ENCODE measurements at regions not wholly inside any gene's neighbourhood (a gene's known extent, or its start where the extent isn't known, plus 50 kb on each side); places are given as distances from the start of the nearest gene placed in this dataset.
"Not testable (repeated sequence)": the region's sequence is repeated elsewhere in the genome, so short reads cannot be mapped to it uniquely, and the experiment has no call there.

DNA sequence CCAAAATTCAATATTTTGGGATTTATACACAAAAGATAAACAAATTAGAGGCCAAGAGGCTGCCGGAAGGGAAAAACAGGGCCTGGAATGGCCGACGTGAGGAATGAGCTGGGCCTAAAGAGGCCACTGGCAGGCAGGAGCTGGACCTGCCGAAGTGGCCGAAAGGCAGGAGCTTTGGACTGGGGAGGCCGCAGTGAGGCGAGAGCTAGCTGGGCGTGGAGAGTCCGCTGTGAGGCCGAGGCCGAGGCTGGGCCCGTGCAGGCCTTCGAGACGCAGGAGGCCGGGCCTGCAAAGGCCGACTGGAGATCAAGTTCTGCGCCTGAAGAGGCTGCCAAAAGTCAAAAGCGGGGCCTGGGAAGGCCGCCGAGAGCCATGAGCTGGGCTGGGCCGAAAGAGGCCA is 316.5 kb downstream of the OR4F29 start:
- DNase-seq; ATAC-seq (ENCODE audit: poor library complexity): not testable (repeated sequence)

DNA sequence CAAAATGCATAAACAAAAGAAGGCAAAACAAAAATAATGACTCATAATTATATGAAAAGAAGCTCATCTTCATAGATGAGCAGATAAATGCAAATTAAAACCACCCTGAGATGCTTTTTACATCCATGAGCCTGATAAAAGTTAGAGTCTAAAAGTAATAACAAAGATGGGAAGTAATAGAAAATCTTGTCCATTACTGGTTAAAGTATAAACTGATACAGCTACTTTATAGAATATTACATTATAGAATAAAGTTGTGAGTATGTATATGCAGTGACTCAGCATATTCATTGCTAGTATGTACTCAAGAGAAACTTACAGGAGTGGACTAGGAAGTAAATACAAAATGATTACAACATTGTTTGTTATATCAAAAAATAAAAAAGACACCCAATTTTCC is 333.0 kb downstream of the OR4F29 start:
- ATAC-seq (ENCODE audit: poor library complexity); intact Hi-C loops (cut with DNase I); DNase-seq: not testable (repeated sequence)

More for the DNA sequence above, 316.5 kb downstream of the OR4F29 start:
- intact Hi-C loops (cut with DNase I): not testable (repeated sequence)

DNA sequence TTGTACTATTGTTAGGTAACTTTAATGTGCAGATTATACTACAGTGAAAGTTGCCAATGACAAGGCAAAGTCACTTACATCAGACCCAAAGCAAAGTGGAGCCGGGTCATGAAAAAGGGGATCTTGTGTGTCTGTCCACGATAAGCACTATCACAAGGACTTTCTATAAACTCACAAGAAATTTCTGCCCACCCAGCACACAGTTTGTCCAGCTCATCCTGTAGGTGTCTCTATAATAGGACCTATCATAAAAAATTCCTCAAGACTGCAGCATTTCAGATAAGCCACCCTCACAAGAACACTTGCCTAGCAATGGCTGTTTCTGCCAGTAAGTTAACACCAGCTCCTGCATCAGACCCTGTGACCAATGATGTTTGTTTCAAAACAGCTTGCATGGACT is 335.9 kb downstream of the OR4F29 start:
- intact Hi-C loops (cut with DNase I); ATAC-seq (ENCODE audit: poor library complexity); DNase-seq: not testable (repeated sequence)

DNA sequence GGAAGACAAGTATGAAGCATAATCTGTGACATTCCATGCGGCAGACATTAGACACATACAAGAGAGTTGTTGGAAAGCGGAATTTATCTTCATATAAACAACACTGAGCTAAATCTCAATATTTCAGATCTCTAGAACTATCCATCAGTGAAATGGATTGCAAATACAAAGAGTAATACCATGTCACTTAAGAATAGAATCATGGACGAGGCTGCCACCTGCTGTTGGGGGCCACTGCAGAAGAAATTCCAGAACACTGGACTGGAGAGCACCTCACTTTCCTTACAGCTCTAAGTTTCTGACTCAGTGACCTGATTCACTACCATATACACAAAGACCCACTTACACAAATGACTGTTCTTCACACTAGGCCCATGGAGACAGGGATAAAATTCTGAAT is 346.7 kb downstream of the OR4F29 start:
- DNase-seq: not testable (repeated sequence)

DNA sequence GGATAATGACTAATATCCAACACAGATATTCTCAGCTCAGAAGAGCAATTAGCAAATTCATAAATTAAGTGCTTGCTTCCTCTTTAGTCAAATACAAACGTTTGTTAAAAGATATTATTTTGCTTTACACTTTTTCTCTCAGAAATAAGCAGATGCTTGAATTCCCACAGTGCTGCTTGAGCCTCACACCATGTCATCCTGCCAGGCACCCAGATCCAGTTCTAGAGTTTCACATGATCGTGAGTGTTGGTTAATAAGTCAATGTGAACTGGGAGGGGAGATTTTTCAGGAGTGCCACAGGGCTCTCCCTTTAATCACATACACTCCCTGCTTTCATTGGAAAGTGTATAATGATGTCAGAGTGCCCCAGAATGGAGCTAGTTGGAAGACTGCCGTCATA is 352.0 kb downstream of the OR4F29 start:
- ATAC-seq (ENCODE audit: poor library complexity); DNase-seq; intact Hi-C loops (cut with DNase I): not testable (repeated sequence)

More for the DNA sequence above, 346.7 kb downstream of the OR4F29 start:
- intact Hi-C loops (cut with DNase I); ATAC-seq (ENCODE audit: poor library complexity): not testable (repeated sequence)

DNA sequence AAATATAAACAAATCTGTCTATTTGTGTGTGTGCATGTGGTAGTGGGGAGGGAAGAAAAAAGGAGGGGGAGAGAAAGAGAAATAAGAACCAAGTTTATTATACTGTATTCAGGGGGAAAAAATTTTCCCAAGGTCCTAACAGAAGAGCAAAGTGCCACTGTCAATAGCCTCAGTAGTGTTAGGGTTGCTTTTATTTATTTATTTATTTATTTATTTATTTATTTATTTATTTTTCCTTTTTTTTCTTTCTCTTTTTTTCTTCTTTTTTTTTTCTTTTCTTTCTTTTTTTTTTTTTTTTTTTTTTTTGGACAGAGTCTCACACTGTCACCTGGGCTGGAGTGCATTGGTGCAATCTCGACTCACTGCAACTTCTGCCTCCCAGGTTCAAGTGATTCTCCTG is 352.7 kb downstream of the OR4F29 start:
- intact Hi-C loops (cut with DNase I); DNase-seq: not testable (repeated sequence)

DNA sequence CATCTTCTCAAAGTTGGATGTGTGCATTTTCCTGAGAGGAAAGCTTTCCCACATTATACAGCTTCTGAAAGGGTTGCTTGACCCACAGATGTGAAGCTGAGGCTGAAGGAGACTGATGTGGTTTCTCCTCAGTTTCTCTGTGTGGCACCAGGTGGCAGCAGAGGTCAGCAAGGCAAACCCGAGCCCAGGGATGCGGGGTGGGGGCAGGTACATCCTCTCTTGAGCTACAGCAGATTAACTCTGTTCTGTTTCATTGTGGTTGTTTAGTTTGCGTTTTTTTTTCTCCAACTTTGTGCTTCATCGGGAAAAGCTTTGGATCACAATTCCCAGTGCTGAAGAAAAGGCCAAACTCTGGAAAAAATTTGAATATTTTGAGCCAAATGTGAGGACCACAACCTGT is 360.2 kb downstream of the OR4F29 start:
- intact Hi-C loops (cut with DNase I); ATAC-seq (ENCODE audit: poor library complexity); DNase-seq: not testable (repeated sequence)

More for the DNA sequence above, 352.7 kb downstream of the OR4F29 start:
- not testable (repeated sequence) for ATAC-seq (ENCODE audit: poor library complexity)

DNA sequence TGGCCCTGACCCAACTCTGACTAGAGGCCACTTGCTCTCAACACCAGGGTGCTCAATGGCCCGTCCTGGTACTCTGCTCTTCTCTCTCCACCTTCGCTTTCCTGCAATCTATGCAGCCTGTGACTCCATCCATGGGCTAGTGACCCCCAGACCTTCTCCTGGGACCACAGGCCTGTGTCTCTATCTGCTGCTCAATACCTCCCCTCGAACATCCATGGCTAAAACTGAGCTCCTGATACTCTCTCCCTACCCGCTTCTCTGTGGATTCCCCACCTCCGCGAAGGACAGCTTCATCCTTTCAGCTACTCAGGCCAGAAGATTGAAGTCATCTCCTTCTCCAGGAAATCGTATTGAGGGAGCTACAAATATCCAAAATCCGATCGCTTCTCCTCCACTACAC is 363.4 kb downstream of the OR4F29 start:
- intact Hi-C loops (cut with DNase I); ATAC-seq (ENCODE audit: poor library complexity); DNase-seq: not testable (repeated sequence)

DNA sequence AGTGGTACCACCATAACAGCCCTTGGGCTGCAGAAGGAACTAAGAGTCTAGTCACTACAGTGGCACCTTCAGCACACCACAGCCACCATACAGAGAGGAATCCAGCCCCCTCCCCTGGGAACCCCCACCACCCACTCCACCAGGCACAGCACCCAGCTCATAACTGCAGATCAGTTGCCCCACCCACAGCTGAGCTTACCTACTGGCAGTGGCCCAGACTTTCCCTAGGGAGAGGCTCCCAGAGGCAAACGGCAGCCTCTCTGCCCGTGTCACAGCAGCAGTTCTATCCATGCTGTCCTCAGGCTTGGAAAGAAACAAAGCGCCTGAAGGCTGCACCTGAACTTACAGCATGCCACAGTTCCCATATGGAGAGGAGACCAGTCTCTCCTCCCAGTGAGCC is 372.3 kb downstream of the OR4F29 start:
- intact Hi-C loops (cut with DNase I); ATAC-seq (ENCODE audit: poor library complexity); DNase-seq: not testable (repeated sequence)

DNA sequence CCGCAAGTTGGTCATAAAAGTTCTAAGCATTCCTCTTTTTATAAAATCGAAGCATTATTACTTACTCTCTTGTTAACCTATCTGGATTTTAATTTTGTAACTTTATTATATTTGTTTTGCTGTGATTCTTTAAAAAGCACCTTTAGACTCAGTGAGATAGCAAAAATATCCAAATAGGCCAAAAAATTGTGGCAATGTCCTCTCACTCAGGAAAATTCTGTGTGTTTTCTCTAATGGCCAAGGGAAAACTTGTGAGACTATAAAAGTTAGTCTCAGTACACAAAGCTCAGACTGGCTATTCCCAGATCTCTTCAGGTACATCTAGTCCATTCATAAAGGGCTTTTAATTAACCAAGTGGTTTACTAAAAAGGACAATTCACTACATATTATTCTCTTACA is 386.4 kb downstream of the OR4F29 start, which contains the start of gene OR4F5:
TSS of gene OR4F5 (plus strand) at position 301 of the 400 bp plus-strand sequence.
- intact Hi-C loops (cut with DNase I); DNase-seq; ATAC-seq (ENCODE audit: poor library complexity): not testable (repeated sequence)

DNA sequence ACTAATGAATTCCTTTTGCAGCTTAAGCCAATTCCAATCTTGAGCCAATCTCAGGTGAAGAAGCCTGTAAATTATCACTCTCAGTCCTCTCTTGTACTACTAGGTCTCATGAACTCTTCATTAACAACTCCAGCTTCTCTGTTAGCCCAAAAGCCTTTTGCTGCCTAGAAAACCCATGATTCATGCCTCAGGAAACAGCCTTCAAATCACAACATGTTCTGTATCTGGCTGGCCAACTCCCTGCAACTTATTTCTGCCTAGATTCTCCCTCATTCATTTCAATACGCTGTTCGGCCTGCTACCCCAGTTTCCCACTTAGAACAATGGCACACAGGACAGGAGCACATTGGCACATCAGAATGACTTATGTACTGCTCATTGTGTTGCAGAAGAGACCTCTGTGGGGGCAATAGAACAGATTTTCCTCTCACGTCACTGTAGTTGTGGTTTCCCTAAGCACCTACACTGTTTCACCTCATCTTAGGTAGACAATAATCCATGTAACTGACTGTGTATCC is 395.4 kb downstream of the OR4F29 start:
- intact Hi-C loops (cut with DNase I); ATAC-seq (ENCODE audit: poor library complexity); DNase-seq: not testable (repeated sequence)

DNA sequence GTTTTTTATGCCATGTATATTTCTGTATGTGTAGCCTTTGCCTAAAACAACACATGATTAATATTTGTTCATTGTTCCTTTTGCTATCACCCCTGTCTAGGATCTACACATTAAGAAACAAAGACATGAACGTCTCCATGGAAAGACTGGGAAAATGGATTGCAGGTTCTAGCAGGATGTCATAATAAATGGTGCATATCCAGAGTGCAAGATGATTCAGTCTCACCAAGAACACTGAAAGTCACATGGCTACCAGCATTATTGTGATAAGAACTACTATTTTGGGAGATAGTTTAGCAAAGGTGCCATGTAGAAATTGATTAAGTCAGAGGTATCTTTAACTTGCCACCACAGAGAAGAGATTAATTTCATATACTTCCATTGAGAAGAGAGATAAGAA is 398.3 kb downstream of the OR4F29 start:
- ATAC-seq (ENCODE audit: poor library complexity); intact Hi-C loops (cut with DNase I); DNase-seq: not testable (repeated sequence)

DNA sequence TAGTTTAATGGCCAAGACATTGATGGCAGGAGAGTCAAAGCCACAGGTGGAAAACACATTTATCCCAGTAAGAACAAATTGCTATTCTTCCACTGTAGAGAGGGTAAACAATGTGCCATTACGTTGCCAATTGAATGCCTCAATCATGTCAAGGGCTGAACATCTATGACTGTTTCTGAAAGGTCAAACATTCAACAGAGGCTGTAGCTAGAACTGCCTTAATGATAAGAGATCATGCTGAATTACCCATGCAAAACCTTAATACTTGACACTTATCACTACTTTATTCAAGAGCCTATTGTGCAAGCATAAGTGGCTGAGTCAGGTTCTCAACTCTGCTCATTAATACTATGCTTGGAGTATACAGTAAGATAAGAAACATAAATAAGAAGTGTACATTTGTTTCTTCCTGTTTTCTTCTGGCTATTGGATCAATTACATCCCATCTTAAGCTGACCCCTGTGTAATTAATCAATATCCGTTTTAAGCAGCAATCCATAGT is 409.5 kb downstream of the OR4F29 start:
- not testable (repeated sequence) for ATAC-seq (ENCODE audit: poor library complexity); DNase-seq

DNA sequence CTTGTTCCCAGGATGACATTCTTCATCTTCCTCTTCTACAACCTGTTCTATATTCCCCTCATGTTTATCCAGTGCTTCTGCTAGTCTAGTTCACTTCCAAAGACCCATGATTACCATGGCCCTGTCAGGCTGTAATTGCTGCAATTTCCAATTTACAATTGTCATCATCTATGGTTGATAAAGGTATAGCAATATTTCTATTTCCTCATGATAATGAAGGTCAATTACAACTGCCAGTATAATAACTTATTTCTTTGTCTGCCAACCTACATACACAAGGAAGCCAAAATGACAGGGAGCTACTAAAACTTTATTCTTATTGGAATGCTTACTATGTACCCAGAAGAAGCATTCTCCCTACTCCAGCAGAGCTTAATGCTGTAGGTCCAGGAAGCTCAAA is 410.3 kb downstream of the OR4F29 start:
- intact Hi-C loops (cut with DNase I); ATAC-seq (ENCODE audit: poor library complexity): not testable (repeated sequence)

More for the DNA sequence above, 409.5 kb downstream of the OR4F29 start:
- intact Hi-C loops (cut with DNase I): not testable (repeated sequence)

DNA sequence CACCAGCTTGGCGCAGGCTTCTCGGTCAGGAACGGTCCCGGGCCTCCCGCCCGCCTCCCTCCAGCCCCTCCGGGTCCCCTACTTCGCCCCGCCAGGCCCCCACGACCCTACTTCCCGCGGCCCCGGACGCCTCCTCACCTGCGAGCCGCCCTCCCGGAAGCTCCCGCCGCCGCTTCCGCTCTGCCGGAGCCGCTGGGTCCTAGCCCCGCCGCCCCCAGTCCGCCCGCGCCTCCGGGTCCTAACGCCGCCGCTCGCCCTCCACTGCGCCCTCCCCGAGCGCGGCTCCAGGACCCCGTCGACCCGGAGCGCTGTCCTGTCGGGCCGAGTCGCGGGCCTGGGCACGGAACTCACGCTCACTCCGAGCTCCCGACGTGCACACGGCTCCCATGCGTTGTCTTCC is 422.3 kb downstream of the OR4F29 start:
- intact Hi-C loops (cut with DNase I); ATAC-seq (ENCODE audit: poor library complexity); DNase-seq: not testable (repeated sequence)

More for the DNA sequence above, 410.3 kb downstream of the OR4F29 start:
- DNase-seq: not testable (repeated sequence)

DNA sequence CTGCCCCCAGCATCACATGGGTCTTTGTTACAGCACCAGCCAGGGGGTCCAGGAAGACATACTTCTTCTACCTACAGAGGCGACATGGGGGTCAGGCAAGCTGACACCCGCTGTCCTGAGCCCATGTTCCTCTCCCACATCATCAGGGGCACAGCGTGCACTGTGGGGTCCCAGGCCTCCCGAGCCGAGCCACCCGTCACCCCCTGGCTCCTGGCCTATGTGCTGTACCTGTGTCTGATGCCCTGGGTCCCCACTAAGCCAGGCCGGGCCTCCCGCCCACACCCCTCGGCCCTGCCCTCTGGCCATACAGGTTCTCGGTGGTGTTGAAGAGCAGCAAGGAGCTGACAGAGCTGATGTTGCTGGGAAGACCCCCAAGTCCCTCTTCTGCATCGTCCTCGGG is 434.2 kb downstream of the OR4F29 start:
- DNase-seq; intact Hi-C loops (cut with DNase I); ATAC-seq (ENCODE audit: poor library complexity): not testable (repeated sequence)

DNA sequence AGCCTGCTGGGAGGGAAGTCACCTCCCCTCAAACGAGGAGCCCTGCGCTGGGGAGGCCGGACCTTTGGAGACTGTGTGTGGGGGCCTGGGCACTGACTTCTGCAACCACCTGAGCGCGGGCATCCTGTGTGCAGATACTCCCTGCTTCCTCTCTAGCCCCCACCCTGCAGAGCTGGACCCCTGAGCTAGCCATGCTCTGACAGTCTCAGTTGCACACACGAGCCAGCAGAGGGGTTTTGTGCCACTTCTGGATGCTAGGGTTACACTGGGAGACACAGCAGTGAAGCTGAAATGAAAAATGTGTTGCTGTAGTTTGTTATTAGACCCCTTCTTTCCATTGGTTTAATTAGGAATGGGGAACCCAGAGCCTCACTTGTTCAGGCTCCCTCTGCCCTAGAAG is 435.5 kb downstream of the OR4F29 start:
- intact Hi-C loops (cut with DNase I); ATAC-seq (ENCODE audit: poor library complexity): not testable (repeated sequence)
- peak; percentile 27 for DNase-seq

DNA sequence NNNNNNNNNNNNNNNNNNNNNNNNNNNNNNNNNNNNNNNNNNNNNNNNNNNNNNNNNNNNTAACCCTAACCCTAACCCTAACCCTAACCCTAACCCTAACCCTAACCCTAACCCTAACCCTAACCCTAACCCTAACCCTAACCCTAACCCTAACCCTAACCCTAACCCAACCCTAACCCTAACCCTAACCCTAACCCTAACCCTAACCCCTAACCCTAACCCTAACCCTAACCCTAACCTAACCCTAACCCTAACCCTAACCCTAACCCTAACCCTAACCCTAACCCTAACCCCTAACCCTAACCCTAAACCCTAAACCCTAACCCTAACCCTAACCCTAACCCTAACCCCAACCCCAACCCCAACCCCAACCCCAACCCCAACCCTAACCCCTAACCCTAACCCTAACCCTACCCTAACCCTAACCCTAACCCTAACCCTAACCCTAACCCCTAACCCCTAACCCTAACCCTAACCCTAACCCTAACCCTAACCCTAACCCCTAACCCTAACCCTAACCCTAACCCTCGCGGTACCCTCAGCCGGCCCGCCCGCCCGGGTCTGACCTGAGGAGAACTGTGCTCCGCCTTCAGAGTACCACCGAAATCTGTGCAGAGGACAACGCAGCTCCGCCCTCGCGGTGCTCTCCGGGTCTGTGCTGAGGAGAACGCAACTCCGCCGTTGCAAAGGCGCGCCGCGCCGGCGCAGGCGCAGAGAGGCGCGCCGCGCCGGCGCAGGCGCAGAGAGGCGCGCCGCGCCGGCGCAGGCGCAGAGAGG is 441.3 kb downstream of the OR4F29 start:
- DNase-seq (peak; percentile 33), ATAC-seq (ENCODE audit: poor library complexity) (peak; percentile 43)
- intact Hi-C loops (cut with DNase I): not testable (repeated sequence)

Data from Right ventricle myocardium superior (tissue), 1 donor.